ENCODE measurements at regions not wholly inside any gene's neighbourhood (a gene's known extent, or its start where the extent isn't known, plus 50 kb on each side); places are given as distances from the start of the nearest gene placed in this dataset.
"Not testable (repeated sequence)": the region's sequence is repeated elsewhere in the genome, so short reads cannot be mapped to it uniquely, and the experiment has no call there.

- DNase-seq (ENCODE audit: low spot score), result no peak
Observed at GRCh38 chr1:194004146-194004545, 817.7 kb upstream of the B3GALT2 start.

- not testable (repeated sequence) for DNase-seq (ENCODE audit: low spot score)
Observed at GRCh38 chr1:194001726-194002350, 815.4 kb upstream of the B3GALT2 start.

- DNase-seq (ENCODE audit: low spot score), result no peak
Observed at GRCh38 chr1:193988885-193989284, 802.5 kb upstream of the B3GALT2 start.

GRCh38 chr1:193979219-193979618 is 792.8 kb upstream of the B3GALT2 start:
- DNase-seq (ENCODE audit: low spot score), result no peak

GRCh38 chr1:193974286-193974798 is 787.9 kb upstream of the B3GALT2 start:
- DNase-seq (ENCODE audit: low spot score), result no peak

- DNase-seq (ENCODE audit: low spot score), result no peak
Observed at GRCh38 chr1:193973428-193973827, 787.0 kb upstream of the B3GALT2 start.

- no peak for DNase-seq (ENCODE audit: low spot score)
Observed at GRCh38 chr1:193971595-193971994, 785.2 kb upstream of the B3GALT2 start.

- no peak for DNase-seq (ENCODE audit: low spot score)
Observed at GRCh38 chr1:193960499-193960898, 774.1 kb upstream of the B3GALT2 start.

- DNase-seq (ENCODE audit: low spot score), result no peak
Observed at GRCh38 chr1:193960040-193960439, 773.6 kb upstream of the B3GALT2 start.

- DNase-seq (ENCODE audit: low spot score), result no peak
Observed at GRCh38 chr1:193957556-193958095, 771.2 kb upstream of the B3GALT2 start.

- DNase-seq (ENCODE audit: low spot score), result no peak
Observed at GRCh38 chr1:193952778-193953374, 766.5 kb upstream of the B3GALT2 start.

- DNase-seq (ENCODE audit: low spot score), result no peak
Observed at GRCh38 chr1:193951984-193952383, 765.6 kb upstream of the B3GALT2 start.

- no peak for DNase-seq (ENCODE audit: low spot score)
Observed at GRCh38 chr1:193944454-193944853, 758.0 kb upstream of the B3GALT2 start.

- no peak for DNase-seq (ENCODE audit: low spot score)
Observed at GRCh38 chr1:193940176-193940575, 753.8 kb upstream of the B3GALT2 start.

GRCh38 chr1:193939585-193939984 is 753.2 kb upstream of the B3GALT2 start:
- DNase-seq (ENCODE audit: low spot score), result no peak

GRCh38 chr1:193937308-193937707 is 750.9 kb upstream of the B3GALT2 start:
- no peak for DNase-seq (ENCODE audit: low spot score)

GRCh38 chr1:193932979-193933378 is 746.6 kb upstream of the B3GALT2 start:
- no peak for DNase-seq (ENCODE audit: low spot score)

- no peak for DNase-seq (ENCODE audit: low spot score)
Observed at GRCh38 chr1:193931356-193931755, 744.9 kb upstream of the B3GALT2 start.

GRCh38 chr1:193929374-193930033 is 743.1 kb upstream of the B3GALT2 start:
- DNase-seq (ENCODE audit: low spot score), result no peak

GRCh38 chr1:193927550-193927949 is 741.1 kb upstream of the B3GALT2 start:
- no peak for DNase-seq (ENCODE audit: low spot score)

- DNase-seq (ENCODE audit: low spot score), result no peak
Observed at GRCh38 chr1:193926956-193927355, 740.5 kb upstream of the B3GALT2 start.

GRCh38 chr1:193919827-193920226 is 733.4 kb upstream of the B3GALT2 start:
- no peak for DNase-seq (ENCODE audit: low spot score)

GRCh38 chr1:193916452-193916851 is 730.0 kb upstream of the B3GALT2 start:
- DNase-seq (ENCODE audit: low spot score), result no peak
